KMS-11 (cell line): ENCODE measurements at regions not wholly inside any gene's neighbourhood (a gene's known extent, or its start where the extent isn't known, plus 50 kb on each side); places are given as distances from the start of the nearest gene placed in this dataset.
A peak's percentile ranks its signal among the peaks of the same experiment; 100 is the strongest.

Experiments
- H2AFZ ChIP-seq: fragments of 200-600 bp; sonication (generic); 2 replicates; pipeline ENCODE4 v1.6.1; 2016; ENCODE audit warnings: antibody characterized with exemption, mixed run types, low read depth
- H3K27ac ChIP-seq: fragments of 200-600 bp; sonication (generic); 2 replicates; pipeline ENCODE4 v1.6.1; 2016; ENCODE audit warnings: mild to moderate bottlenecking, mixed run types
- H3K27me3 ChIP-seq: fragments of 200-600 bp; sonication (generic); 2 replicates; pipeline ENCODE4 v1.6.1; 2017; ENCODE audit warnings: mild to moderate bottlenecking, low read depth, mixed run types, moderate library complexity; ENCODE audit not compliant: insufficient read depth
- H3K36me3 ChIP-seq: fragments of 200-600 bp; sonication (generic); 2 replicates; pipeline ENCODE4 v1.6.1; 2017; ENCODE audit warnings: mild to moderate bottlenecking, mixed run types; ENCODE audit not compliant: insufficient read depth
- H3K4me1 ChIP-seq: fragments of 200-600 bp; sonication (generic); 2 replicates; pipeline ENCODE4 v1.6.1; 2016; ENCODE audit warnings: mild to moderate bottlenecking, low read depth, mixed run types; ENCODE audit not compliant: poor library complexity, severe bottlenecking
- H3K4me2 ChIP-seq: fragments of 200-600 bp; sonication (generic); 2 replicates; pipeline ENCODE4 v1.7.0; 2016; ENCODE audit warnings: mild to moderate bottlenecking, mixed run types
- H3K4me3 ChIP-seq: fragments of 200-600 bp; sonication (generic); IDR thresholded peaks from 2 replicates; pipeline ENCODE4 v1.6.1; 2017; ENCODE audit warnings: low read depth, low read length, mixed read lengths; ENCODE audit not compliant: insufficient read depth
- H3K79me2 ChIP-seq: fragments of 200-600 bp; sonication (generic); 2 replicates; pipeline ENCODE4 v1.6.1; 2016; ENCODE audit warnings: low read depth, mixed run types; ENCODE audit not compliant: insufficient read depth
- H3K9ac ChIP-seq: fragments of 200-600 bp; sonication (generic); 2 replicates; pipeline ENCODE4 v1.6.1; 2016; ENCODE audit warnings: mild to moderate bottlenecking, mixed run types
- H4K20me1 ChIP-seq: fragments of 200-600 bp; sonication (generic); 2 replicates; pipeline ENCODE4 v1.6.1; 2016; ENCODE audit warnings: mild to moderate bottlenecking, mixed run types; ENCODE audit not compliant: insufficient read depth
- CTCF ChIP-seq: fragments of 200-600 bp; sonication (generic); conservative IDR thresholded peaks from 2 replicates; pipeline ENCODE4 v1.6.1; 2017; ENCODE audit warnings: low read depth, mild to moderate bottlenecking, antibody characterized with exemption, low read length, moderate library complexity, mixed read lengths

GRCh38 chr4:81665045-81665444, 193.3 kb upstream of the RASGEF1B start:
- Histone ChIP-seq H4K20me1 (no peaks in the 10 kb centered on the region), H3K4me3 (no peak overlapping the region), H3K79me2 (no peaks in the 10 kb centered on the region), H2AFZ (no peak overlapping the region), H3K27ac (peak overlapping the region; percentile 98; the same call in 1 of the 2 replicates), H3K36me3 (no peaks in the 10 kb centered on the region), H3K9ac (no peak overlapping the region), H3K4me1 (peaks cover 68% of the 10 kb centered on the region), H3K4me2 (peak overlapping the region; percentile 93; the same call in 1 of the 2 replicates), H3K27me3 (no peaks in the 10 kb centered on the region)
- TF ChIP-seq CTCF = no peak

GRCh38 chr4:81664079-81664478, 192.4 kb upstream of the RASGEF1B start:
- H3K4me1 ChIP-seq = peaks cover 66% of the 10 kb centered on the region
- H2AFZ ChIP-seq = 0 out of 2 replicates have a peak overlapping the region, but pooled peaks have one; percentile 3
- TF ChIP-seq CTCF = no peak
- H3K4me2 ChIP-seq = peak overlapping the region; percentile 93; the same call in 1 of the 2 replicates
- no peaks in the 10 kb centered on the region for H3K36me3 ChIP-seq
- H3K27ac ChIP-seq = peak overlapping the region; percentile 98; the same call in 1 of the 2 replicates
- no peak overlapping the region for H3K9ac ChIP-seq
- H3K4me3 ChIP-seq = no peak overlapping the region
- no peaks in the 10 kb centered on the region for H4K20me1 ChIP-seq
- H3K79me2 ChIP-seq = no peaks in the 10 kb centered on the region
- no peaks in the 10 kb centered on the region for H3K27me3 ChIP-seq

- Histone ChIP-seq H4K20me1 (no peaks in the 10 kb centered on the region), H3K36me3 (no peaks in the 10 kb centered on the region), H2AFZ (0 out of 2 replicates have a peak overlapping the region, but pooled peaks have one; percentile 3), H3K4me2 (peak overlapping the region; percentile 93; the same call in 1 of the 2 replicates), H3K27ac (no peak overlapping the region), H3K9ac (no peak overlapping the region), H3K4me1 (peaks cover 59% of the 10 kb centered on the region), H3K4me3 (no peak overlapping the region), H3K27me3 (no peaks in the 10 kb centered on the region), H3K79me2 (no peaks in the 10 kb centered on the region)
- TF ChIP-seq CTCF = no peak
Measured at GRCh38 chr4:81663368-81663767, 191.7 kb upstream of the RASGEF1B start.

GRCh38 chr4:81659051-81659450, 187.3 kb upstream of the RASGEF1B start:
- H3K9ac ChIP-seq = no peak overlapping the region
- H2AFZ ChIP-seq = no peak overlapping the region
- H3K27ac ChIP-seq = no peak overlapping the region
- no peaks in the 10 kb centered on the region for H3K79me2 ChIP-seq
- TF ChIP-seq CTCF = no peak
- H3K4me1 ChIP-seq = peaks cover 21% of the 10 kb centered on the region
- H3K4me3 ChIP-seq = no peak overlapping the region
- H3K27me3 ChIP-seq = no peaks in the 10 kb centered on the region
- H3K36me3 ChIP-seq = no peaks in the 10 kb centered on the region
- no peaks in the 10 kb centered on the region for H4K20me1 ChIP-seq
- no peak overlapping the region for H3K4me2 ChIP-seq
